ENCODE measurements at regions not wholly inside any gene's neighbourhood (a gene's known extent, or its start where the extent isn't known, plus 50 kb on each side); places are given as distances from the start of the nearest gene placed in this dataset.

DNA sequence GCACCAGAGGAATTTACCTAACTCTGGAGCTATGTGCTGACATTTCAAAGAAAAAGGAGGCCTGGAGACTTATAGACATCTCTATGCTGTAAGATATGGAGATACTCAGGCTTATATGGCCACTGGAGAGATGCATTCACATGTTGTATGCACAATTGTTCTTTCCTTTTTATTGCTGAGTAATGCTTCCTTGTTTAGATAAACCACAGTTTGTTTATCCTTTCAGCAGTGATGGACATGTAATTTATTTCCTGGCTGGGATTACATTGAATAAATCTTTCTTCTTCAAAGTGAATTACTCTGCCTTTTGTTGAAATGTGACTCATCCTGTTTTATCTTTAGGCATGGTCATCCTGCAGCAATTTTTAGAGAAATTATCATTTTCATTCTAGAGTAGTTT is 716.7 kb upstream of the GCFC2 start:
- H3K4me3 ChIP-seq (ENCODE audit: low read depth, low read length), result no peak overlapping the region
- CTCF ChIA-PET, result no interaction called here
- POLR2A ChIA-PET, result no interaction called here
- DNase-seq (ENCODE audit: low read depth, low spot score), result no peak
- TF ChIP-seq, protein P1, sequence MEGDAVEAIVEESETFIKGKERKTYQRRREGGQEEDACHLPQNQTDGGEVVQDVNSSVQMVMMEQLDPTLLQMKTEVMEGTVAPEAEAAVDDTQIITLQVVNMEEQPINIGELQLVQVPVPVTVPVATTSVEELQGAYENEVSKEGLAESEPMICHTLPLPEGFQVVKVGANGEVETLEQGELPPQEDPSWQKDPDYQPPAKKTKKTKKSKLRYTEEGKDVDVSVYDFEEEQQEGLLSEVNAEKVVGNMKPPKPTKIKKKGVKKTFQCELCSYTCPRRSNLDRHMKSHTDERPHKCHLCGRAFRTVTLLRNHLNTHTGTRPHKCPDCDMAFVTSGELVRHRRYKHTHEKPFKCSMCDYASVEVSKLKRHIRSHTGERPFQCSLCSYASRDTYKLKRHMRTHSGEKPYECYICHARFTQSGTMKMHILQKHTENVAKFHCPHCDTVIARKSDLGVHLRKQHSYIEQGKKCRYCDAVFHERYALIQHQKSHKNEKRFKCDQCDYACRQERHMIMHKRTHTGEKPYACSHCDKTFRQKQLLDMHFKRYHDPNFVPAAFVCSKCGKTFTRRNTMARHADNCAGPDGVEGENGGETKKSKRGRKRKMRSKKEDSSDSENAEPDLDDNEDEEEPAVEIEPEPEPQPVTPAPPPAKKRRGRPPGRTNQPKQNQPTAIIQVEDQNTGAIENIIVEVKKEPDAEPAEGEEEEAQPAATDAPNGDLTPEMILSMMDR (IDR thresholded peaks at IDR 0.05; ENCODE audit: insufficient read depth, low read length, missing control alignments), result no peak

DNA sequence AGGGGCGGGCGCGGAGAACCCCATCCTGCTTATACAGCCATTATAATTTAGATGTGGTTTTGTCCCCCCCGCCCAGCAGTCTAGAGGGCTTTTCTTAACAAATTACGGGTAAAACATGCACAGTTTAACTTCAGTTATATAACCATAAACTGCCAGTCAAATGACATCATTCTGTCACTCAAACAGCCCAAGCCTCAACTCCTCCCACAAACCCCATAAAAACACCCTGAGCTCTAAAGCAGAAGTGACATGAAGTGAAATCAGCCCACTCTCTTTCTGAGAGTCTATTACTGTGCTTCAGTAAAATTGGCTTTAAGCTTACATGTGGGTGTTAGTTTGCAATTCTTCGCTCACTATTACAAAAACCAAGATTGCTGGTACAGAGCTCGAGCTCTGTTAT is 705.1 kb upstream of the GCFC2 start:
- DNase-seq (ENCODE audit: low read depth, low spot score), result no peak
- TF ChIP-seq, protein P1 (IDR thresholded peaks at IDR 0.05; ENCODE audit: insufficient read depth, low read length, missing control alignments), result no peak
- H3K4me3 ChIP-seq (ENCODE audit: low read depth, low read length), result no peak overlapping the region
- ChIA-PET POLR2A (no interaction called here), CTCF (no interaction called here)

- DNase-seq (ENCODE audit: low read depth, low spot score), result no peak
- TF ChIP-seq, protein P1 (IDR thresholded peaks at IDR 0.05; ENCODE audit: insufficient read depth, low read length, missing control alignments), result no peak
- no peak overlapping the region for H3K4me3 ChIP-seq (ENCODE audit: low read depth, low read length)
- CTCF ChIA-PET, result no interaction called here
- POLR2A ChIA-PET, result no interaction called here
Measured at GRCh38 chr2:76413436-76413835, 702.7 kb upstream of the GCFC2 start.

- CTCF ChIA-PET, result no interaction called here
- no peak for DNase-seq (ENCODE audit: low read depth, low spot score)
Measured at GRCh38 chr2:76406134-76406855, 695.6 kb upstream of the GCFC2 start.

GRCh38 chr2:76393356-76393755 is 682.6 kb upstream of the GCFC2 start:
- no peak for DNase-seq (ENCODE audit: low read depth, low spot score)
- TF ChIP-seq, protein P1 (IDR thresholded peaks at IDR 0.05; ENCODE audit: insufficient read depth, low read length, missing control alignments), result no peak
- no peak overlapping the region for H3K4me3 ChIP-seq (ENCODE audit: low read depth, low read length)
- CTCF ChIA-PET, result no interaction called here
- POLR2A ChIA-PET, result no interaction called here

More at GRCh38 chr2:76406134-76406855, 695.6 kb upstream of the GCFC2 start:
- no peak overlapping the region for H3K4me3 ChIP-seq (ENCODE audit: low read depth, low read length)
- POLR2A ChIA-PET, result no interaction called here
- TF ChIP-seq, protein P1 (IDR thresholded peaks at IDR 0.05; ENCODE audit: insufficient read depth, low read length, missing control alignments), result no peak

GRCh38 chr2:76391678-76392077 is 681.0 kb upstream of the GCFC2 start:
- CTCF ChIA-PET, result no interaction called here

More at GRCh38 chr2:76391678-76392077, 681.0 kb upstream of the GCFC2 start:
- no peak for DNase-seq (ENCODE audit: low read depth, low spot score)
- TF ChIP-seq, protein P1 (IDR thresholded peaks at IDR 0.05; ENCODE audit: insufficient read depth, low read length, missing control alignments), result no peak
- POLR2A ChIA-PET, result no interaction called here
- no peak overlapping the region for H3K4me3 ChIP-seq (ENCODE audit: low read depth, low read length)
